Testis (tissue), 2 donors: ENCODE measurements at regions not wholly inside any gene's neighbourhood (a gene's known extent, or its start where the extent isn't known, plus 50 kb on each side); places are given as distances from the start of the nearest gene placed in this dataset.

Source experiments
- DNase-seq: peaks from one replicate; pipeline ENCODE4 v3.0.0-alpha.2; 2019
- H3K27ac ChIP-seq, 2 donors: fragments of 200-600 bp; sonication (generic); one replicate each; pipeline ENCODE4 v1.5.1; 2019
- H3K27me3 ChIP-seq: fragments of 200-600 bp; sonication (generic); one replicate; pipeline ENCODE4 v1.5.1; 2019
- H3K36me3 ChIP-seq: fragments of 200-600 bp; sonication (generic); one replicate; pipeline ENCODE4 v1.5.1; 2017; ENCODE audit warnings: low read depth; ENCODE audit errors: missing control alignments
- H3K4me1 ChIP-seq: fragments of 200-600 bp; sonication (generic); one replicate; pipeline ENCODE4 v1.5.1; 2019
- H3K4me3 ChIP-seq, 2 donors: fragments of 200-600 bp; sonication (generic); one replicate each; pipeline ENCODE4 v1.5.1; 2017 to 2019
- H3K9me3 ChIP-seq: fragments of 200-600 bp; sonication (generic); one replicate; pipeline ENCODE4 v1.5.1; 2017
- CTCF ChIP-seq, 3 experiments: fragments of 450-650 bp in 2 of 3; fragments of 200-600 bp in 1 of 3; sonication (generic) in 1 of 3; IDR thresholded peaks; one replicate each; pipeline ENCODE4 v1.5.1; 2016 to 2019; ENCODE audit warnings: antibody characterized with exemption in 3 of 3, mild to moderate bottlenecking in 2 of 3, moderate library complexity in 1 of 3
- POLR2A ChIP-seq: fragments of 450-650 bp; IDR thresholded peaks from one replicate; pipeline ENCODE4 v1.6.1; 2017; ENCODE audit warnings: antibody characterized with exemption, mild to moderate bottlenecking, moderate library complexity
- WGBS, 2 donors: methylation state at CpG; one replicate each; pipeline ENCODE4 v1.1.5; 2018; 5-methylcytosine and 5-hydroxymethylcytosine counted together
- intact Hi-C: fragments of 100-400 bp; cut with DNase I; formaldehyde crosslinking; loops from one replicate; pipeline ENCODE4 v1.15.1; 2023; ENCODE audit warnings: low total_unique reads

- Histone ChIP-seq H3K27ac (no peak overlapping the region), H3K9me3 (no peaks in the 10 kb centered on the region), H3K4me3 (no peak overlapping the region), H3K36me3 (no peaks in the 10 kb centered on the region), H3K27me3 (no peaks in the 10 kb centered on the region), H3K4me1 (peaks cover 9% of the 10 kb centered on the region)
- DNase-seq = no peak
- 86 to 98% methylated on average over 9 of the region's 9 CpGs for WGBS, 2 donors
- intact Hi-C loops = no loop called here
- TF ChIP-seq POLR2A = no peak
- no peak for TF ChIP-seq CTCF (IDR thresholded peaks at IDR 0.05)
Measured at GRCh38 chr17:77814091-77814772, 144.3 kb upstream of the TNRC6C start.

GRCh38 chr17:77815127-77815905 lies 143.2 kb upstream of the TNRC6C start:
- Histone ChIP-seq H3K4me3 (no peak overlapping the region), H3K27ac (no peak overlapping the region), H3K36me3 (no peaks in the 10 kb centered on the region), H3K9me3 (no peaks in the 10 kb centered on the region), H3K4me1 (peaks cover 7% of the 10 kb centered on the region), H3K27me3 (no peaks in the 10 kb centered on the region)
- intact Hi-C loops = no loop called here
- WGBS, 2 donors = 89 to 90% methylated on average over 11 to 13 of the region's 13 CpGs
- TF ChIP-seq POLR2A (no peak), CTCF (IDR thresholded peaks at IDR 0.05) (no peak)
- DNase-seq = no peak

GRCh38 chr17:77817953-77818352 lies 140.6 kb upstream of the TNRC6C start:
- 90 to 94% methylated on average over 4 of the region's 4 CpGs for WGBS, 2 donors
- intact Hi-C loops = no loop called here

GRCh38 chr17:77819497-77819896 lies 139.0 kb upstream of the TNRC6C start:
- no peaks in the 10 kb centered on the region for H3K27me3 ChIP-seq
- no peak overlapping the region for H3K4me3 ChIP-seq
- intact Hi-C loops = no loop called here
- H3K27ac ChIP-seq = no peak overlapping the region
- H3K36me3 ChIP-seq = no peaks in the 10 kb centered on the region
- TF ChIP-seq CTCF (IDR thresholded peaks at IDR 0.05) = no peak
- no peak for TF ChIP-seq POLR2A
- DNase-seq = no peak
- 81 to 85% methylated on average over 3 of the region's 3 CpGs for WGBS, 2 donors
- peaks cover 7% of the 10 kb centered on the region for H3K4me1 ChIP-seq
- H3K9me3 ChIP-seq = no peaks in the 10 kb centered on the region

More at GRCh38 chr17:77817953-77818352, 140.6 kb upstream of the TNRC6C start:
- DNase-seq = no peak
- H3K27me3 ChIP-seq = no peaks in the 10 kb centered on the region
- H3K4me1 ChIP-seq = peaks cover 6% of the 10 kb centered on the region
- H3K9me3 ChIP-seq = no peaks in the 10 kb centered on the region
- no peak overlapping the region for H3K4me3 ChIP-seq
- no peak overlapping the region for H3K27ac ChIP-seq
- H3K36me3 ChIP-seq = no peaks in the 10 kb centered on the region
- TF ChIP-seq POLR2A (no peak), CTCF (IDR thresholded peaks at IDR 0.05) (no peak)
